Left cardiac atrium (tissue), 4 donors: ENCODE measurements at regions not wholly inside any gene's neighbourhood (a gene's known extent, or its start where the extent isn't known, plus 50 kb on each side); places are given as distances from the start of the nearest gene placed in this dataset.

Experiments used
- ATAC-seq, 2 donors: fragments of 200-7000 bp; cut with Tn5 transposase; one replicate each; pipeline ENCODE4 v1.9.1; 2020; ENCODE audit warnings: mild to moderate bottlenecking in 2 of 2, moderate library complexity in 2 of 2
- DNase-seq: peaks from one replicate; pipeline ENCODE4 v3.0.0-alpha.2; 2020
- intact Hi-C, 2 donors: fragments of 100-400 bp; cut with DNase I; formaldehyde crosslinking; loops; one replicate each; pipeline versions ENCODE4 v1.14.1 to v1.15.1; 2022 to 2023
- donor health status: DM: no; HTN: yes; CAD: no.
- donor health status: DM: no; HTN: yes; CAD: no; lungs with severe emphysema.
- donor health status: DM: yes; HTN: yes; CAD: no.
- donor health status: Dilated cardiomyopathy.

DNA sequence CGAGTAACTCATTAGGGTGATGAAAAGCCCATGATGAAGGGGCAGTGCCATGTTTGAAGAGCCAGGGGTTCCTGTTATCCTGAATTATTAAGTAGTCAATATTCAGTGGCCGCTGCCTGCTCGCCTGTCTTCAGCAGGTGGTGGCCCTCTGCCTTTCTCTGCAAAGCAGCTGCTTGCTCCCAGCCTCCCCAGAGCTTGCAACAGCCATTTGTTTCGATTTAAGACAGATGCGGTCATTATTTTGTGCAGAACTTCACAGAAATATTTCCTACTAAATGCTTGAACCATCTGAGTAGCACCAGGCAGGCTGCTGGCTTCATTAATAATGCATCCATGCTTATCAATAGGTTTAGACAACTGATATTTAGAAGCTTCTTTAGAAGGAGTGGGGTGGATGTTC is 104.3 kb upstream of the TTC29 start:
- intact Hi-C loops, result no loop called here
- ATAC-seq, result no peak

DNA sequence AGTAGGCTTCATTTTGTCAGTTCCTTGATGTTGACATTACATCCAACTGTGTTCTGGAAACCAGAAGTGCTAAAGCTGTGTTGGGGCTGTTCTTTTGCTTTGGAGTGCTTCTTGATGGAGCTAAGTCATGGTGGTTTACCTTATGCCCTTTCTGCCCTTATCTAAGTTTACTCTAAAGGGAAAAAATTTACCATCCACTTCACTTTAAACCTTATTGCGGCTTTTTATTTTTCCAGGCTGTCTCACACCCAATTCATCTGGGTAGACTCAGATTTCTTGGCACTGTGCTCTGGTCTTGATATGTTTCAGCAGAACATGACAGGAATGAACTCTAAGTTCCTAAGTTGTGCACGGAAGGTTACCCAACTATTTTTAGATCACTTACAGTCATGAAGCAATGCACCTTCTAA is 104.7 kb upstream of the TTC29 start:
- no peak for DNase-seq
- intact Hi-C loops, result no loop called here
- peak in 1 of 2 donors; percentile 89 for ATAC-seq

More for the DNA sequence above, 104.3 kb upstream of the TTC29 start:
- DNase-seq, result no peak

DNA sequence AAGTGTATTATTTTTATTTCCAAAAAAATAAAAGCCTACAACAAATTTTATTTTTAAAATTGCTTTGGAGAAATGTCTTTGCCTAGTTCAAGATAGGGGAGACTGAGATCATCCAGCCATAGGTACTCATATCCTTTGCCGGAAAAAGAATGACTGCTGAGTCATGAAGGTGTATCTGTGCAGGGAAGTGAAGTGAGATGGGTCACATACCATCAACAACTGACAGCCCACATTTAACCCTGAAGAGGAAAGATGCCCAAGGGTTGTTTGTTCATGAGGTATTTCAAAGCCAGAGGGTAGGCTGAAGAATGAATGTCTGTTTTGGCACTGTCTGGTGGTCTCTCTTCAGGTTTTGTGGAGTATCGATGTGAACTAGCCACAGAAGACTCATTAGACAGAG is 106.7 kb upstream of the TTC29 start:
- DNase-seq (no peak), ATAC-seq (no peak)
- intact Hi-C loops, result no loop called here

DNA sequence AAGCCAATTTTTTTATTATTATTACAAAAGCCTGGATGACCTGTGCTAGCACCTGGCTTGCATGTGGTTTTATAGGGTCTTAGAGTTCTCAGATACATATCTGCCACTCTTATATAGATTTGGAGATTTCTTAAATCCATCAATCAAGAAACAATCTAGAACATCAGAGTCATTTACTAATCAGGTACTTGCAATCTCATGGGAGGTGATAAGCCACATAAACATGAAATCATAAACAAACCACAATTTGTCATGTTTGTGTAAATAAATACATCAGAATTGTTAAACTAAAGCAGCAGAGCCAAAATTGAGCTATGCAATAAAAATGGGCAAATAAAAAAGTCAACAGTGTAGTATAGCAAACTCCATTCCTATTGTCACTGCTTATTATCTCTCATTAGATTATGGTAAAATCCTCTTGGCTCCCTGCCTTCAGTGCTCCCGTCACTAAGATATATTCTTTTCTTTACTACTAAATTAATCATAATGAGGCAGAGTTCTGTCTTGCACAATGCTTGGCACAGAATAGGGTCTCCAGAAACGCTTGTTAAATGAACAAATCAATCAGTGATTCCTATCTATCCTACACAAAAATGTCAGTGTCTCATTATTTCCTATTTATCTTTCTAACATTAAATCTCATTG is 108.7 kb upstream of the TTC29 start:
- DNase-seq (no peak), ATAC-seq (no peak)
- intact Hi-C loops, result no loop called here

DNA sequence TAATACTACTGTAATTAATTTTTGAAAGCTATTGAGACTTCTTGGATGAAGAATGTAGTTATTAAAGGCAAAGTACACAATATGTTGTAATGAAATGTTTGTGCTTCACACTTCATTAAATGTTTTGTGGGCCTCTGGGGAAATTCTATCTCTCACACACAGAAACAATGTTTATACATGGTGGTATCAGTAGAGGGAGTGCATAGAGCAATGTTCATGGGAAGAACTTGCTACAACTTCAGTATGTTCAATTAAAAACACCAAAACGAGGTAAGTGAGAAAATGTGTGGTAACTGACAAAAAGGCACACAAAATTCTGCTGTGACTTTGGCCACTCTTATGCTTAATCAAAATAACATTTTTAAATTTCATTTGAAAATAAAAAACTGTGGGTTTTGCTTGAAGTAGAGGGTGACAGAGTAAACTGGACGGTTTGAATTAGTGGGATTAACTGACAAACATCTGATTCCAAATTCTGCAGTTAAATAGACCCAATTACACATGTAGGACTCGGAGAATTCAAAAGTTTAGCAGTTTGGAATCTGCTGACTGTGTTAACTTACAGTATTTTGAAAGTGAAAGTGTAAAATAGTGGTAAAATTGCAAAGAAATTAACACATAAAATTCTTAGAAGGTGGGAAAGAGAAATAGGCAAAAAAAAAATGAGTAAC is 111.4 kb upstream of the TTC29 start:
- ATAC-seq (no peak), DNase-seq (no peak)
- intact Hi-C loops, result no loop called here

DNA sequence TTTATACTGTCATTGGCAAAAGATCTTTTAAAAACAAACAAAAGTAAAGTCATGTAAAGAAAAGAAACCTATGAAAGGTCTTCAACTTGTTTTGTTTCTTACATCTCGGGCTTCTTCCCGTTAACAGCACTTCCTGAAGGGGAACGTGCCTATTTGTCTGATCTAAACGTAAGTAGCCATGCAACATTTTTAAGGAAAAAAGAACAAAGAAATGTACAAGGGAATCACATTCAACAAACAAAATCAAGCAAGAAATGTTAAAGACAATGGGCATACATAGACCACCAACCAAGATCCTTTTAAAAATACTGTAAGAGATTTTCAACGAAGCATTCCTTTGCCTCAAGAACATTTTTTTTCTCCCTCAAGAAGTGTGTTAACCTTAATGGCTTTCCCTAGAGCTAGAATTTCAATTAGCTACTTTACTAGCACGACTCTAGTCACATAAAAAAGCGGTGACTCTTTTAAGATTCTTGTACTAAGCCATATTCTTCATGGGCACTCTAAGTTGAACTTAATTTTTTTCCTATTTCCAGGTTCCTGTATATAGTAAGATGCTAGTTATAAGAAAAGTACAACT is 112.0 kb upstream of the TTC29 start:
- DNase-seq (no peak), ATAC-seq (no peak)
- intact Hi-C loops, result no loop called here

DNA sequence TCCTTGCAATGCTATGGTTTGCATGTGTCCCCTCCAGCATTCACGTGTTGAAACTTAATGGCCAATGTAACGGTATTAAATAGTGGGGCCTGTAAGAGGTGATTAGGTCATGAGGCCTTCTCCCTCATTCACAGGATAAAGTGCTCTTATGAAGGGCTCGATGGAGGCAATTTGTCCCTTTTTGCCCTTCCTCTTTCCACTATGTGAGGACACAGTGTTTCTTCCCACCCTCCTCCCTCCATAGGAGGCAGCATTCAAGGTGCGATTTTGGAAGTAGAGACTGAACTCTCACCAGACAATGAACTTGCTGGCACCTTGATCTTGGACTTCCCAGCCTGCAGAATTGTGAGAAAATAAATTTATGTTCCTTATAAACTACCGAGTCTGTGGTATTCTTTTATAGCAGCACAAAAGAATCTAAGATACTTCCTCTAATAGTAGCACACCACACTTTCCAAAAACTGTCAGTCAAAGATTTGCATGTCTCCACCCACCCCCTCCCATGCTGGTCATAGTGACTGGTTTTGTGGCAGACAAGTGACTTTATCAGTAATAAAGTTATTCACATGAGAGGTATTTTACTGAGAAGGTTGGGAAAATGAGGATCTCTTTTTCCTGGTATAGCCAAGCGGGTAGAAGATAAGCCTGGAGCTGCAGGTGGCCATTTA is 113.5 kb upstream of the TTC29 start:
- no peak for ATAC-seq
- intact Hi-C loops, result no loop called here
- no peak for DNase-seq

DNA sequence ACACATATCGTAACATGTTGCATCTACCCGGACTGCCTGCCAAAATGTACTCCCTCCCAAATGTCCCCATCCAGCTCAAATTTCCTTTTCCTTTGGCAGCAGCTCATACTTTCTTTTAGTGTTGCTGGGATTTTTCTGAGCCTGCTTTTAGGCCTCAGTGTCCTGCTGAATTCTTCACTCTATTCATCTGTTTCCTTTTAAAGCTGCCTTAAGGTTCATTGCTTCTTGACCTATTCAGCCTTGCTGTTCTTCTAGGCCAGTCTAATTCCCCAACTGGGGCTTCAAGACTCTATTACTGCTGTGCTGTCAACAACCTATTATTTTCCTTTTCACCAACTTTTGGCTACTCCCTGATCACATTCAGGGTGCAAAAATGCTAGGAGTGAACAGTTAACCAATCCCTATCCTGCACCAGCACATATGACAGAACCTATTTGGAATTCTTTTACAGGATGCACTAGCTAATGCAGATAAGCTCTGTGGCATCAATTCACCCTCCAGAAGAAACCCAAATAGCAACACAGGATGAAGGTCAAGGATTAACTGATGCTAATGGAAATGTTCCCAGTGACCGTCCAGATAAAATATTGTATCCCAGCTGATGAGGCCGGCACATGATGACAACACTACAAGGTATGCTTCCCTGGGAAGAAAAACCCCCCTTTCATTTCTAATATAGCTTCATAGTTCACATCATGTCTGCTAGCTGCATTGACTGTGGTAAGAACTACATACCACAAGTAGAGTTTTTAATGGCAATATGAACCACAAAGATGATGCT is 114.7 kb upstream of the TTC29 start:
- ATAC-seq (peak; percentile 55 to 78), DNase-seq (no peak)
- intact Hi-C loops, result no loop called here

DNA sequence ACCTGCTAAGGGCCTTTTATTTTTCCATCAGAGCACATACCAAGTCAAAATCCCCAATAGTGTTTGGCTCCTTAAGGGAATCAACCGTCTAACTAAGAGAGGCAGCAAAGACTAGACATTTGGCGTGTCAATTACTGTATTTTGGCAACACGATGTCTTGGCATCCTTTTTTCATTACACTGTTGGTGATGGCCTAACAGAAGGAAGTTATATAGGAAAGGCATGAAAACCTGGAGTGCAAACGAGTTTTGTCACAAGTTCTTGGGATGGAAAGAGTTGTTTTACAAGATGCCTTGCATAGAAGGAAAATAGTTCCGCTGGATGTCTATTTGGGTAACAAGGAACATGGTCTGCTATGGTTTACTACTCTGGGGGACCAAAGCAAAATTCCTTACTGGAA is 119.2 kb upstream of the TTC29 start:
- intact Hi-C loops, result no loop called here
- DNase-seq (no peak), ATAC-seq (no peak)

DNA sequence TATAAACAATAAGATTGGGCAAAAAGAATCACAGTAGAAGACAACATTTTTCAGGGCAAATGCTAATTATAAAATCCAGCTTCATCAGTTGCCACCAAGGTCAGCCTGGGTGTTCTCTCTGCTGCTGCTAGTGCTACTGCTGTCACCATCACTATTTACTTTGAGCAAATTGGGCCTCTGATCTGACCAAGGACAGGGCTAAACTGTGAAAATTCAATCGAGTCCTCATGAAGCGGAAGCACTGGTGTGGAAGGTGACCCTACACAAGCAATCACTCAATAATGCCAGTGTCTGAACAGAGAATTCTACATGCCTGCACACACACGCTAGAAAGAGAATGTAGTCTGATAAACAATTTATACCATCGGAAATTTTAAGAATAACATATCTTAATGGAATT is 122.9 kb upstream of the TTC29 start:
- no peak for ATAC-seq
- DNase-seq, result no peak
- intact Hi-C loops, result no loop called here

DNA sequence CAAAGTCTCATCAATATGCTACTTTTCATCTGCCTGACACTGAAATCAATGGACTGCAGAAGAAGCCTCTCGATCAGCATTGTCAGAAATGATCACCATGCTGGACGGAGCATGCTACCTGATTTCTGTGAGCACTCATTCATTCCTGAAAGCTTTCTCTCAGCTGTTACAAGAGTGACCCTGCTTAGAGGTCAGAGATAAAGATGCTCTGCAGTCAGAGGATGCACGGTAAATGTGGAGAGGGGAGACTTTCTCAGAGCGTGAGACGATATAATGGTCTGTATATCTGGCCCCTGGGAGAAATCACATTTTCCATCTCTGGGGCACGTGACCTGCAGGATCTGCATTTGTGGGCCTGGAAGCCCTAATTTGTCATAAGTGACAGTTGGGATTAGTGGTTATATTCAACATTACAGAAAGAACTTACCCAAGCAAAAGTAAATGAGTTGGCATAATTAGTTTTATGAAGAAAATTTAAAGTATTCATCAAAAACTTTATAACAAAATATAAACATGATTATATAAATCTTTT is 125.6 kb upstream of the TTC29 start:
- intact Hi-C loops, result no loop called here
- DNase-seq (no peak), ATAC-seq (no peak)

DNA sequence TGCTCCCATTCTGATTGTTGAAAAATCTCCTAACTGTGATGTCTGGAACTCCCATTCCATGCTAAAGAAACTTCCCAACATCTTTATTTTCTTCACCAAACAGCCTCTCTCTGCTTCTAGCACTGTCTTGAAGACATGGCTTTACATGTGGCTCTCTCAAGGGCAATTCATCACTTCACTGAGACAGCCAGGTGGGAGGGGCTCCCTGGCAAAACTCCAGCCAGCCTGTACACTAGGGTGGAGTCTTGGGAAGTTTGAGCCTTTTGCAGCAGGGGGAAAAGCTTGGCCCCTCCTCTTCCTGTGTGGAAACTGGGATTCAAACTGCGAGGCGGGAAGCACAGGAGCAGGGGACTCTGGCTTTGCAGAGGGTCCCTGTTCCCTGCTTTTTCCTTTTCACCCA is 130.5 kb upstream of the TTC29 start:
- intact Hi-C loops, result no loop called here
- ATAC-seq, result no peak
- peak; percentile 28 for DNase-seq

DNA sequence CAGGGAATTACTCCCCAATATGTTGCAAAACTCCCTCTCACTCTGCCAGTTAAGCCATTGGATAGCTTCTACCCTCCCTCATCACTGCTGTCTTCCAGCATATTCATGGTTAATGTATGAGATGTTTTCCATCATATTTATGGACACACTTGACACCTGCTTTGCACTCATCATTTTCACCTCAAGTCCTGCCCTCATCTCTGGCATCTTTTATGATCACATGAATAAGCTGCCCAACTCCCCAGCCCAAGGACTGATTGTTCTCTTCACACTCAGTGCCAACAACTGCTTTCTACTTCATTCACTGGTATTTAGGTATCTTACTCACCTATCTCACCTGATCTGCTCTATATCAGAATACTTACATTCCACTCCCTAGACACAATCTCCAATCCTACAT is 131.1 kb upstream of the TTC29 start:
- intact Hi-C loops, result no loop called here
- peak in 1 of 2 donors; percentile 42 for ATAC-seq
- no peak for DNase-seq

DNA sequence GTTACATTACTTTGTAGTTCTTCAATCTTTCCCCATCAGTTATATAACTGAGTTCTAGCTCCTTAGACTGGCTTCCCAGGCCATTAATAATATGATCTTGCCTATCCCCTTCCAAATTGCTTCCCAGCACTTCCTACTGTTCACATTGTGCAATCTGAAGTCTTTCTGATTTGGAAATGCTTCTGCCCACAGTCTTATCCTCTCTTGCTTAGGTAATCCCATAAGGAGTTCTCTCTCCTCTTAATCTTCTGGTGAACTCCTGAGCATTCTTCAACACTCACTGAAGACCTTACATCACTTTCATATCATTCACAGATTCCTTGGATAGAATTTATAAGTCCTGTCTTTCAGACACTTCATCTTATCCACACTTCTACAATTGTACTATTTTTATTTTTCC is 132.7 kb upstream of the TTC29 start:
- intact Hi-C loops, result no loop called here
- no peak for DNase-seq
- ATAC-seq, result peak; percentile 28 to 83

DNA sequence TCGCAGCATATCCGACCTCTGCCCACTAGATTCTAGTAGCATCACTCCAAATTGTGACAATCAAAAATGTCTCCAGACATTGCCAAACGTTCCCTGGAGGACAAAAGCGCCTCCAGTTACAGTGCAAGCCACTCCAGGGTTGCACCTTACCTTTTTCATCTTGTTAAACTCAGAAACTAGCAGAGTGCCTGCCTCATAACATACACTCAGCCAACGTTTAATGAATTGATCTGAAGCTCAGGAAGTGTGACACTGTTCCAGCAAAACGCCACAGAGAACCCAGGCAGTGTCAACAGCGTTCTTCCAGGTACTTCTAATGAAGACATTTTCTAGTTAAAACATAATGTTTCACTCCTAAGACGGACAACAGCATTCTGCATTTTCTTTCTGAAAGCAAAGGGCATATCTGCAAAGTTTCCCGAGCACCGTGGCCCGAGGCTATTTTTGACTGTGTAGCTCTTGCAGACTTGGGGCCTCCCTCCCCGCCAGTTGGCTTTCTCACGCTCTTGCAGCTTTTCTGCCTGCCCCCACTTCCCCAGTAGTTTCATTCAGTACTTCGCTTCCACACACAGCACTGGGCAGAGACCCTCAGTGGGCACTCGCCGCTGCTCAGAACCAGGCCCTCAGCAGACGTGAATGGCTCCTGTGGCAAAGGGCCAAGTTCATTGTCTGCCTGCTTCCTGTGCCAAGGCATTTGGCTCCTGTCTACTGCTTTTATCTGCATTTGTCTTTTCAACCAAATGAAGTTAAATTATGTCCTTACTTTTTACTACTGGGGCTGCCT is 133.4 kb upstream of the TTC29 start:
- DNase-seq, result peak; percentile 60
- intact Hi-C loops, result no loop called here
- peak; percentile 57 to 83 for ATAC-seq

DNA sequence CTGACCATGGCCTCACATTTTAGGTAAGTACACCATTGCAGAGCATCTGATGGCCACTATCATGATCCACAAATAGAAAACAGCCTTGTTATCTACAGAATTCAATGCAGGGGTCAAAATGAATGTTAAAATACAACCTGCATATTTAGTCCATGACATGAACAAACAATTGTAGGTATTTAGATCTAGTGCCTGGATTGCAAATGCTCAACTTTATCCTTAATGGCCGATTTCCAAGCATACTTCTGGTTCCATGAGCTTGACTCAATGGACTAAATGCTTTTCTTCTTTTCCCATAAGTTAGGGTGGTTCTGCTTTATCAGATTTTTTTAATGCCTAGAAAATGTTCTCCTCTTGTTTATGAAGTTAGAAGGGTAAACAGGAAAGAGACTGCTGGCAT is 139.2 kb upstream of the TTC29 start:
- ATAC-seq (no peak), DNase-seq (no peak)
- intact Hi-C loops, result no loop called here

DNA sequence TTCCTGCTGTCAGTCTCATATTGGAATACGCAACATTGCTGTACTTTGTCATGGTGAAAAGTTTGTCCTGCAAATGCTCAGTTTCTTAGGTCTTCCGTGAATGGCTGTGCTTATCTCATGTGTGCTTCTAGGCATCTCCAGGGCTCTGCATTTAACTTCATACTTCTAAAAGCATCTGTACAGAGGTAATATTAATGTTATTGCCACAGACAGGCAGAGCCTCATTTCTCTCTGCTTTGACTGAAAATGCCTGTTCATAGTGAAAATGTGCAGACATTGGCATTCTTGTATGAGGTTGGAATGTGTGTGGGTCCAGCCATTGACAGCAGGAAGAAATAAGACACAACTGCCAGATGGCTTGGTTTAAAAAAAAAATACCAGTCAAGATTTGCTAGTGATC is 140.1 kb upstream of the TTC29 start:
- intact Hi-C loops, result no loop called here
- ATAC-seq (no peak), DNase-seq (no peak)

DNA sequence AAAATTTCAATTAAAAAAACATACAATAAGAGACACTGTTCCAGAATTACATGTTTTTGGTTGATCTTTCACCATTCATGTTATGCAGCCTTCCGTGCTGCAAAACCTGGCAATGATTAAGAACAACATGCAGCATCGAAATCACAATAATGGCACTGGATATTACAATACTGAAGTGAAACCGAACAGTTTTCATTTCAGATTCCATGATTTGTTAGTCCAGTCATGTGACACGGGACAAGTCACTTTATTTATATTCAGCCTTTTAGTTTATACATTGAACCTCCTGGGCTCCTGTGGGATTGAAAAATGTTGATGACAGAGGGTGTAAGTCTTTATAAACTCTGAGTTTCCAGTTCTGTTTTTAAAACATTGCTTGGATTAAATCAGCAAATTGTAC is 142.5 kb upstream of the TTC29 start:
- intact Hi-C loops, result no loop called here
- ATAC-seq (no peak), DNase-seq (no peak)

DNA sequence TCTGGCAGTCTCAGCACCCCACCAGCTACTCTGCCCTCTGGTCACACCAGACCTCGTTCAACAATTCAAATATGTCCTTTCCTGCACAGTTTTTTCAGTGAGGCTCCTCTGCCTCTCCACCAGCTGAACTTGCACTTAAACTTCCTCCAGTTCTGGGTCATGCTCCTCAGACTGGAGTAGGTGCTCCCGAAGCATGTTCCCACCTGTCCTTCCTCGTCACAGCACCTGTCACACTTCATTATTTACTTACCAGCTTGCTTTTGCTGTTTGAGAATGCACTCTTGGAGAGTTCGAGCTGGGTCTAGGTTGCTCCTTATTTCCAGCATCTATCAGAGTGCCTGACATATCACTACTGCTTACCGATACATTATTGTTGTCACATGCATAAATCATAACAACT is 144.8 kb upstream of the TTC29 start:
- no peak for DNase-seq
- intact Hi-C loops, result loop anchor here (5.0 to 10.0 kb wide), 3 partner anchors 73 to 856 kb away; no protein-coding TSS in a partner anchor
- ATAC-seq, result no peak
